Left lung (tissue), 4 donors: ENCODE measurements at regions not wholly inside any gene's neighbourhood (a gene's known extent, or its start where the extent isn't known, plus 50 kb on each side); places are given as distances from the start of the nearest gene placed in this dataset.

Experiments used
- ATAC-seq: fragments of 200-7000 bp; cut with Tn5 transposase; one replicate; pipeline ENCODE4 v1.9.1; 2020; ENCODE audit warnings: moderate library complexity
- DNase-seq, 4 donors: peaks; one replicate each; pipeline ENCODE4 v3.0.0-alpha.2; 2013 to 2020
- H3K27ac ChIP-seq, 2 donors: fragments of 200-600 bp; sonication (generic) in 1 of 2; one replicate each; pipeline versions ENCODE4 v1.5.0 to v1.8.0; 2020 to 2021
- H3K27me3 ChIP-seq, 2 donors: fragments of 200-600 bp; sonication (generic) in 1 of 2; one replicate each; pipeline versions ENCODE4 v1.5.0 to v1.8.0; 2020 to 2021
- H3K36me3 ChIP-seq, 2 donors: fragments of 200-600 bp; sonication (generic) in 1 of 2; one replicate each; pipeline versions ENCODE4 v1.5.0 to v1.8.0; 2020 to 2021
- H3K4me1 ChIP-seq, 2 donors: fragments of 200-600 bp; one replicate each; pipeline ENCODE4 v1.8.0; 2021
- H3K4me3 ChIP-seq, 2 donors: fragments of 200-600 bp; sonication (generic) in 1 of 2; one replicate each; pipeline versions ENCODE4 v1.5.0 to v1.8.0; 2020 to 2021; ENCODE audit warnings: mild to moderate bottlenecking in 1 of 2
- H3K9me3 ChIP-seq, 2 donors: fragments of 200-600 bp; sonication (generic) in 1 of 2; one replicate each; pipeline versions ENCODE4 v1.5.0 to v1.8.0; 2020 to 2021
- intact Hi-C, 2 donors: fragments of 100-400 bp; cut with DNase I; formaldehyde crosslinking; loops; one replicate each; pipeline versions ENCODE4 v1.11.2 to v1.14.2; 2022
- TF ChIP-seq, protein P1 (sequence below), 2 donors: fragments of 200-600 bp; sonication (generic) in 1 of 2; IDR thresholded peaks; one replicate each; pipeline versions ENCODE4 v1.5.0 to v1.8.0; 2021; ENCODE audit warnings: antibody characterized with exemption in 2 of 2
- donor health status: DM: no; HTN: yes; CAD: no.
- donor health status: DM: no; HTN: no; CAD: no.

DNA sequence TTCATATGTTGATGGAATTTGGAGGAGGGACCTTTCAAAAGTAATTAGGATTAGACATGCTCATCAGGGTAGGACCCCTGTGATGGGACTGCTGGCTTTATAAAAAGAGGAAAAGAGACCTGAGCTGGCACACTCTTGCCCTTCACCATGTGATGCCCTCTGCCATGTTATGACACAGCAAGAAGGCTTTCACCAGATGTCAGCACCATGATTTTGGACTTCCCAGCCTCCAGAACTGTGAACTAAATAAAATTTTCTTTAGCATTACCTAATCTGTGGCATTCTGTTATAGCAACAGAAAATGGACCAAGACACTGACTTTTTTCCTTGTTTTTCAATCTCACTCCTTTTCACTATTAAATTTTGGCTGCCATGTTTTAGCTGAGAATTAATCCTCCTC, 105.0 kb upstream of the TMPO start:
- DNase-seq, result no peak
- intact Hi-C loops, result no loop called here

DNA sequence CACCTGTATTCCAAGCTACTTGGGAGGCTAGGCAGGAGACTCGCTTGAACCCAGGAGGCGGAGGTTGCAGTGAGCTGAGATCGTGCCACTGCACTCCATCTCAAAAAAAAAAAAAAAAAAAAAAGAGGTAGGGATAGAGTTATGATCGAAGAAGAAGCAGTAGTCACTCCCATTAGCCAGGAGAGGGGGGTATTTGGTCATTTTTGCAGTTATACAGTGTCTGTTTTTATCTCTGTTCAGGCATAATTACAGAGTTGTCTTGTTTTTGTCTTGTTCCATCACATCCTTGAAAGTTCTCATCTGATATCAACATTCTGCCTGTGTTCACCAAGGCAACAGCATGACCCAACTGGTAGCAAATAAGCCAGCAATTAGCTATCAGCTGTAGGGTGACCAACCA, 98.5 kb upstream of the TMPO start:
- Histone ChIP-seq H3K9me3 (no peaks in the 10 kb centered on the region), H3K36me3 (no peaks in the 10 kb centered on the region), H3K4me3 (no peak overlapping the region), H3K4me1 (peaks cover 6 to 25% of the 10 kb centered on the region in 2 donors), H3K27ac (no peak overlapping the region), H3K27me3 (no peaks in the 10 kb centered on the region)
- TF ChIP-seq, protein P1, sequence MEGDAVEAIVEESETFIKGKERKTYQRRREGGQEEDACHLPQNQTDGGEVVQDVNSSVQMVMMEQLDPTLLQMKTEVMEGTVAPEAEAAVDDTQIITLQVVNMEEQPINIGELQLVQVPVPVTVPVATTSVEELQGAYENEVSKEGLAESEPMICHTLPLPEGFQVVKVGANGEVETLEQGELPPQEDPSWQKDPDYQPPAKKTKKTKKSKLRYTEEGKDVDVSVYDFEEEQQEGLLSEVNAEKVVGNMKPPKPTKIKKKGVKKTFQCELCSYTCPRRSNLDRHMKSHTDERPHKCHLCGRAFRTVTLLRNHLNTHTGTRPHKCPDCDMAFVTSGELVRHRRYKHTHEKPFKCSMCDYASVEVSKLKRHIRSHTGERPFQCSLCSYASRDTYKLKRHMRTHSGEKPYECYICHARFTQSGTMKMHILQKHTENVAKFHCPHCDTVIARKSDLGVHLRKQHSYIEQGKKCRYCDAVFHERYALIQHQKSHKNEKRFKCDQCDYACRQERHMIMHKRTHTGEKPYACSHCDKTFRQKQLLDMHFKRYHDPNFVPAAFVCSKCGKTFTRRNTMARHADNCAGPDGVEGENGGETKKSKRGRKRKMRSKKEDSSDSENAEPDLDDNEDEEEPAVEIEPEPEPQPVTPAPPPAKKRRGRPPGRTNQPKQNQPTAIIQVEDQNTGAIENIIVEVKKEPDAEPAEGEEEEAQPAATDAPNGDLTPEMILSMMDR (IDR thresholded peaks at IDR 0.05), result no peak
- ATAC-seq (no peak), DNase-seq (no peak)
- intact Hi-C loops, result no loop called here

More for the DNA sequence above, 105.0 kb upstream of the TMPO start:
- no peak for ATAC-seq
- peaks cover 0 to 4% of the 10 kb centered on the region in 2 donors for H3K9me3 ChIP-seq
- H3K27ac ChIP-seq, result no peak overlapping the region
- H3K4me1 ChIP-seq, result peaks cover 0 to 5% of the 10 kb centered on the region in 2 donors
- TF ChIP-seq, protein P1 (IDR thresholded peaks at IDR 0.05), result no peak
- H3K36me3 ChIP-seq, result no peaks in the 10 kb centered on the region
- no peaks in the 10 kb centered on the region for H3K27me3 ChIP-seq
- no peak overlapping the region for H3K4me3 ChIP-seq

DNA sequence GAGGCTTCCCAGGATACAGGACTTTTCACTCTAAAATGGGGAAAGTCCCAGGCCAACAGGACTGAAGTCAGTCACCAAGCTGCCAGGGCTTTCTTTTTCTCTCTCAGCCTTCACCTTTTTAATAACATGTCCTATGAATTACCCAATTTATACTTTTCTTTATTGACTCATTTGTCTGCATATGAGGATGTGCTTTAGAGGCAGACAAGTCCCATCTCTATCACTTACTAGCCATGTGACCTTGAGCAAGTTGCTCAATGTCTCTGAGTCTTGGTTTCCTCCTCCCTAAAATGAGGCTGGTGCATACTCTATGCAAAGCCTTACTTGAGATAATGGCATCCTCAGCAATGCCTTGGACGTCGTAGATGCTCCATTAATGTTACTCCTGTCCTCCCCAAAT, 98.1 kb upstream of the TMPO start:
- H3K4me3 ChIP-seq, result no peak overlapping the region
- intact Hi-C loops, result no loop called here
- peaks cover 6 to 25% of the 10 kb centered on the region in 2 donors for H3K4me1 ChIP-seq

DNA sequence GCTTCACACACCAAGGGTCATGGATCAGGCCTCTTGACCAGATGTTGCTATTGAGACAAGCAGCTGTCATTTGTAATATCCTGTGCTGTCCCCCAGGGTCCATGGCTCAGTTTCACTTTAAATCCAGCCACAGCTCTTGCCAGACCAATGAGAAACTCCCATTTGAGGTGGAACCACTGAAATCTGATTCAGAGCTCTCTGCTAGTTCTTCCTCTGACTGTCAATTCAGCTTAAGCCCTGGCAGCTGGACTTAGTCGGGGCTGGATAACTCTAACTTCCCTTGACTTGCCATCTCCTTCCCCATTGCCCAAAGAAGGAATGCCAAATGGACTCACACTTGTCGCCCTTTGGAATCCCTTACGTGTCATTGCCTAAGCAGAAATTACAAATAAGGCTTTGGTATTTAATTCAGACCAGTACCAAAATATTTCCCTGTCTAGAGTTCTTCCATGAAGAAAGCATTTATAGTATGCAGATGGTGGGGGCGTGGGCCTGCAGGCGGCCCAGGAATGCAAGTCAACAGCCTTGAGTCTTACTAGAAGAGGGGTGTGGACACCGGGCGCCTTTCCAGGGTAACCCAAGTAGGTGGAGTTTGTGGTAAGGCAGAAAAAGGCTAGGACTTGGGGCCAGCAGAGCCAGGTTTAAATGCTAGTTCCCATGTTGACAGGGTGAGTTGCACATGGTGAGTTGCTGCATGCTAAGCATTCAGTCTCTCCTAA, 96.9 kb upstream of the TMPO start:
- Histone ChIP-seq H3K27ac (peak overlapping the region; percentile 47 to 63), H3K36me3 (no peaks in the 10 kb centered on the region), H3K4me1 (peaks cover 6 to 25% of the 10 kb centered on the region in 2 donors), H3K4me3 (no peak overlapping the region), H3K27me3 (no peaks in the 10 kb centered on the region), H3K9me3 (no peaks in the 10 kb centered on the region)
- ATAC-seq (peak; percentile 95), DNase-seq (peak; percentile 70 to 93 (median 86))
- intact Hi-C loops, result no loop called here
- TF ChIP-seq, protein P1 (IDR thresholded peaks at IDR 0.05), result no peak

More for the DNA sequence above, 98.1 kb upstream of the TMPO start:
- H3K36me3 ChIP-seq, result no peaks in the 10 kb centered on the region
- no peaks in the 10 kb centered on the region for H3K27me3 ChIP-seq
- H3K27ac ChIP-seq, result no peak overlapping the region
- DNase-seq, result no peak
- no peak for ATAC-seq
- H3K9me3 ChIP-seq, result no peaks in the 10 kb centered on the region
- TF ChIP-seq, protein P1 (IDR thresholded peaks at IDR 0.05), result no peak

DNA sequence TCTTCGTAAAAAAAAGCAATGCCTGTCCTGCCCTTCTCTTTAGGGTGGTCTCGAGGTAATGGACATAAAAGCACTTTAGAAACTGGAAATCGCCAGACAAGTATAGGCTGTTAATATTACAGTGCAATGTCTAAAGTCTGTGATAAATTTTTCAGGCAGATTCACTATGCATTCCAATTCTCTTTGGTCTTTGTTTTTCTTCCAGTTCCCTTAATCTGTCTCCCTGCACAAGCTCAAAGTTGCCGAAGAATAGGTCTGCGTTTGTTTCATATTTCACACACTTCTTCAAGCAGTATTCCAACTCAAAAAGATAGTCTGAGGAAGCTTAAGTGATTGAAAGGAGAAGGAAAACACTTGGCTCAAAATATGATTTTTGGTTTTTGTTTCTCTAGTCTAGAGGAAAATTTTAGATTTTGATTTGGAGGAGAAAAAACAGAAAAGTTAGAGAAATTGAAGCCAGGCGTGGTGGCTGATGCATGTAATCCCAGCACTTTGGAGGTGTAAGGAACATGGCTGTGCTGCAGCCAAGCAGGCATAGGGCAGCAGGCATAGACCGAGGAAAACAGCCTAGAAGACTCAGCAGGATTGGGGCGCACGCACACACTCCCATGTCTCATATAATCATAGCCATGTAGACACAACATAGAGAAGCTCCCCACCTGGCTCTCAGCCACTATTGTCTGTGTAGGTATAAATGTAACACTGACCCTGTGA, 96.2 kb upstream of the TMPO start:
- H3K4me1 ChIP-seq, result peaks cover 6 to 26% of the 10 kb centered on the region in 2 donors
- TF ChIP-seq, protein P1 (IDR thresholded peaks at IDR 0.05), result no peak
- ATAC-seq (no peak), DNase-seq (peak in 2 of 4 donors; percentile 50 to 64)
- no peaks in the 10 kb centered on the region for H3K9me3 ChIP-seq
- intact Hi-C loops, result no loop called here
- H3K4me3 ChIP-seq, result no peak overlapping the region
- H3K27me3 ChIP-seq, result no peaks in the 10 kb centered on the region
- H3K27ac ChIP-seq, result peak overlapping the region; percentile 5 to 33
- H3K36me3 ChIP-seq, result no peaks in the 10 kb centered on the region
